ENCODE measurements at regions not wholly inside any gene's neighbourhood (a gene's known extent, or its start where the extent isn't known, plus 50 kb on each side); places are given as distances from the start of the nearest gene placed in this dataset.
"Not testable (repeated sequence)": the region's sequence is repeated elsewhere in the genome, so short reads cannot be mapped to it uniquely, and the experiment has no call there.

- DNase-seq = no peak
Measured at GRCh38 chr21:33976082-33977016, 60.7 kb upstream of the ATP5PO start.

GRCh38 chr21:33975548-33976081 is 60.0 kb upstream of the ATP5PO start:
- intact Hi-C loops (cut with DNase I, micrococcal nuclease) = no loop called here
- ATAC-seq (peak; percentile 55), DNase-seq (no peak)

More at GRCh38 chr21:33976082-33977016, 60.7 kb upstream of the ATP5PO start:
- intact Hi-C loops (cut with DNase I, micrococcal nuclease) = no loop called here
- no peak for ATAC-seq

GRCh38 chr21:33974513-33975468 is 59.2 kb upstream of the ATP5PO start:
- ATAC-seq (peak; percentile 15), DNase-seq (no peak)
- intact Hi-C loops (cut with DNase I, micrococcal nuclease) = no loop called here

- ATAC-seq = no peak
- no peak for DNase-seq
- intact Hi-C loops (cut with DNase I, micrococcal nuclease) = no loop called here
Measured at GRCh38 chr21:33973268-33973667, 57.7 kb upstream of the ATP5PO start.

- intact Hi-C loops (cut with DNase I, micrococcal nuclease) = no loop called here
- no peak for DNase-seq
- ATAC-seq = no peak
Measured at GRCh38 chr21:33972539-33972938, 56.9 kb upstream of the ATP5PO start.

GRCh38 chr21:33971492-33972013 is 55.9 kb upstream of the ATP5PO start:
- no peak for DNase-seq
- peak; percentile 85 for ATAC-seq
- intact Hi-C loops (cut with DNase I, micrococcal nuclease) = no loop called here

- intact Hi-C loops (cut with DNase I, micrococcal nuclease) = no loop called here
- ATAC-seq (peak; percentile 52), DNase-seq (no peak)
Measured at GRCh38 chr21:33969581-33969980, 54.0 kb upstream of the ATP5PO start.

GRCh38 chr21:33968995-33969348 is 53.4 kb upstream of the ATP5PO start:
- ATAC-seq = no peak
- intact Hi-C loops (cut with DNase I, micrococcal nuclease) = no loop called here

GRCh38 chr21:33968080-33968994 is 52.7 kb upstream of the ATP5PO start:
- DNase-seq = no peak
- intact Hi-C loops (cut with DNase I, micrococcal nuclease) = no loop called here
- ATAC-seq = peak; percentile 75

More at GRCh38 chr21:33968995-33969348, 53.4 kb upstream of the ATP5PO start:
- DNase-seq = no peak

- ATAC-seq (no peak), DNase-seq (no peak)
- intact Hi-C loops (cut with DNase I, micrococcal nuclease) = no loop called here
Measured at GRCh38 chr21:33967086-33967571, 51.5 kb upstream of the ATP5PO start.

- DNase-seq (no peak), ATAC-seq (no peak)
- intact Hi-C loops (cut with DNase I, micrococcal nuclease) = no loop called here
Measured at GRCh38 chr21:33966324-33966949, 50.8 kb upstream of the ATP5PO start.

- DNase-seq; ATAC-seq; intact Hi-C loops (cut with DNase I, micrococcal nuclease): not testable (repeated sequence)
Measured at GRCh38 chr21:33965662-33966061, 50.1 kb upstream of the ATP5PO start.
